Prostate gland (tissue), 2 donors: ENCODE measurements at regions not wholly inside any gene's neighbourhood (a gene's known extent, or its start where the extent isn't known, plus 50 kb on each side); places are given as distances from the start of the nearest gene placed in this dataset.

ENCODE experiments used
- POLR2A ChIP-seq: fragments of 450-650 bp; IDR thresholded peaks from one replicate; pipeline ENCODE4 v1.6.1; 2016; ENCODE audit warnings: antibody characterized with exemption, mild to moderate bottlenecking
- TF ChIP-seq, protein P1 (sequence below), 4 experiments: fragments of 200-600 bp in 2 of 4; fragments of 450-650 bp in 2 of 4; sonication (generic) in 2 of 4; IDR thresholded peaks; 1 replicate in 3 of 4; 2 replicates in 1 of 4; pipeline ENCODE4 v1.5.1; 2016 to 2019; ENCODE audit warnings: antibody characterized with exemption in 4 of 4, mild to moderate bottlenecking in 2 of 4, moderate library complexity in 2 of 4

DNA sequence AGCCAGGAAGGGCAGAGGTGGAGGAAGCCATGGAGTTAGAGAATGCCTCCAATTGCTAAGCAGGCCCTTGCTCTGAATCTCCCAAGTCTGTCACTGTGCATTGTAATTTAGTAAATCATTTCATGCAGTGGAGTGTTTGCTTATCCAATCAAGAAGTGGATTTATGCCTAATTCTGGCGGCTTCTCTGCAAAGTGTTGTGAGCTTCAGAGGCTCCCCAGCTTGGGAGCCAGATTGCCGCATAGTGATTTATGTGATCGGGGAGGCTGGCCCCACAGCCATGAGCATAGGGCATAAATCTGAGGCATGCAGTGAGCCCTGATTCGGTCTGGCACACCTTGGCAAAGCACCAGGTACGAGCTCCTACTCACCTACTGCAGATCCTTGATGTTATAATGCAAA lies 520.8 kb downstream of the HS3ST4 start:
- TF ChIP-seq POLR2A: no peak
- TF ChIP-seq, protein P1, sequence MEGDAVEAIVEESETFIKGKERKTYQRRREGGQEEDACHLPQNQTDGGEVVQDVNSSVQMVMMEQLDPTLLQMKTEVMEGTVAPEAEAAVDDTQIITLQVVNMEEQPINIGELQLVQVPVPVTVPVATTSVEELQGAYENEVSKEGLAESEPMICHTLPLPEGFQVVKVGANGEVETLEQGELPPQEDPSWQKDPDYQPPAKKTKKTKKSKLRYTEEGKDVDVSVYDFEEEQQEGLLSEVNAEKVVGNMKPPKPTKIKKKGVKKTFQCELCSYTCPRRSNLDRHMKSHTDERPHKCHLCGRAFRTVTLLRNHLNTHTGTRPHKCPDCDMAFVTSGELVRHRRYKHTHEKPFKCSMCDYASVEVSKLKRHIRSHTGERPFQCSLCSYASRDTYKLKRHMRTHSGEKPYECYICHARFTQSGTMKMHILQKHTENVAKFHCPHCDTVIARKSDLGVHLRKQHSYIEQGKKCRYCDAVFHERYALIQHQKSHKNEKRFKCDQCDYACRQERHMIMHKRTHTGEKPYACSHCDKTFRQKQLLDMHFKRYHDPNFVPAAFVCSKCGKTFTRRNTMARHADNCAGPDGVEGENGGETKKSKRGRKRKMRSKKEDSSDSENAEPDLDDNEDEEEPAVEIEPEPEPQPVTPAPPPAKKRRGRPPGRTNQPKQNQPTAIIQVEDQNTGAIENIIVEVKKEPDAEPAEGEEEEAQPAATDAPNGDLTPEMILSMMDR (IDR thresholded peaks at IDR 0.05): no peak
